Keratinocyte (primary cell): ENCODE measurements at regions not wholly inside any gene's neighbourhood (a gene's known extent, or its start where the extent isn't known, plus 50 kb on each side); places are given as distances from the start of the nearest gene placed in this dataset.

Experiments used
- DNase-seq: peaks from one replicate; pipeline ENCODE4 v3.0.0-alpha.2; 2011; ENCODE audit warnings: low read depth, missing footprints, low spot score
- FAIRE-seq: peaks from 2 replicates; lab custom pipeline; 2011; peaks lifted over from hg19 to GRCh38; lab: Jason Lieb, UNC
- H2AFZ ChIP-seq: 2 replicates; pipeline ENCODE4 v1.6.0; 2012; ENCODE audit warnings: low read length, control low read depth, inconsistent platforms; ENCODE audit not compliant: control insufficient read depth
- H3K27ac ChIP-seq: 2 replicates; pipeline ENCODE4 v1.5.1; 2011; ENCODE audit warnings: low read length; ENCODE audit not compliant: control insufficient read depth, insufficient read depth
- H3K27me3 ChIP-seq: 3 replicates; pipeline ENCODE4 v1.6.0; 2011; ENCODE audit warnings: low read length; ENCODE audit not compliant: control insufficient read depth, insufficient read depth; ENCODE audit errors: extremely low read depth
- H3K36me3 ChIP-seq, 2 experiments: 2 replicates in 1 of 2; 3 replicates in 1 of 2; pipeline ENCODE4 v1.5.1; 2011; ENCODE audit warnings: low read length in 2 of 2, mild to moderate bottlenecking in 1 of 2; ENCODE audit not compliant: control insufficient read depth in 2 of 2, insufficient read depth in 2 of 2; ENCODE audit errors: extremely low read depth in 1 of 2
- H3K4me1 ChIP-seq: 3 replicates; pipeline ENCODE4 v1.5.1; 2011; ENCODE audit warnings: low read length; ENCODE audit not compliant: control insufficient read depth, insufficient read depth; ENCODE audit errors: extremely low read depth
- H3K4me2 ChIP-seq: 3 replicates; pipeline ENCODE4 v1.6.0; 2011; ENCODE audit warnings: low read depth, low read length; ENCODE audit not compliant: control insufficient read depth, insufficient read depth; ENCODE audit errors: extremely low read depth
- H3K4me3 ChIP-seq, 3 experiments: fragments of 200-600 bp in 1 of 3; sonication (generic) in 1 of 3; 2 replicates in 2 of 3; 3 replicates in 1 of 3; pipeline ENCODE4 v1.5.1; 2011 to 2016; ENCODE audit warnings: low read length in 3 of 3, mild to moderate bottlenecking in 3 of 3, control low read depth in 2 of 3, inconsistent platforms in 1 of 3, low read depth in 1 of 3, mixed read lengths in 1 of 3, mixed run types in 1 of 3, moderate library complexity in 1 of 3; ENCODE audit not compliant: control insufficient read depth in 2 of 3, insufficient read depth in 2 of 3; ENCODE audit errors: extremely low read depth in 1 of 3
- H3K79me2 ChIP-seq: 2 replicates; pipeline ENCODE4 v1.6.0; 2012; ENCODE audit warnings: low read length; ENCODE audit not compliant: control insufficient read depth, insufficient read depth
- H3K9ac ChIP-seq: 3 replicates; pipeline ENCODE4 v1.6.0; 2011; ENCODE audit warnings: low read length; ENCODE audit not compliant: control insufficient read depth, insufficient read depth; ENCODE audit errors: extremely low read depth
- H3K9me1 ChIP-seq: 3 replicates; pipeline ENCODE4 v1.6.0; 2011; ENCODE audit warnings: low read length; ENCODE audit not compliant: control insufficient read depth, insufficient read depth; ENCODE audit errors: extremely low read depth
- H3K9me3 ChIP-seq: 2 replicates; pipeline ENCODE4 v1.5.1; 2012; ENCODE audit warnings: low read depth, low read length; ENCODE audit not compliant: control insufficient read depth
- H4K20me1 ChIP-seq: 3 replicates; pipeline ENCODE4 v1.6.0; 2011; ENCODE audit warnings: low read length; ENCODE audit not compliant: control insufficient read depth, insufficient read depth; ENCODE audit errors: extremely low read depth
- EZH2 ChIP-seq: IDR thresholded peaks from one replicate; pipeline ENCODE4 v1.6.1; 2012; ENCODE audit warnings: inconsistent platforms, mild to moderate bottlenecking, low read length, moderate library complexity
- dilution Hi-C: fragments of 300-500 bp; cut with MboI; formaldehyde crosslinking; loops from one replicate; pipeline ENCODE4 v1.7.0; 2020; ENCODE audit warnings: low sequenced_read_pairs; ENCODE audit not compliant: extremely low pct_ligation_motif_present
- TF ChIP-seq, protein P1 (sequence below), 3 experiments: IDR thresholded peaks in 1 of 3; conservative IDR thresholded peaks in 1 of 3; optimal IDR thresholded peaks in 1 of 3; 2 replicates in 2 of 3; 3 replicates in 1 of 3; pipeline versions ENCODE3 to v1.5.1; 2011; ENCODE audit warnings: low read length in 3 of 3, mild to moderate bottlenecking in 3 of 3, moderate library complexity in 2 of 3, control low read depth in 1 of 3, inconsistent platforms in 1 of 3; ENCODE audit not compliant: insufficient read depth in 2 of 3; ENCODE audit errors: extremely low read depth in 1 of 3

DNA sequence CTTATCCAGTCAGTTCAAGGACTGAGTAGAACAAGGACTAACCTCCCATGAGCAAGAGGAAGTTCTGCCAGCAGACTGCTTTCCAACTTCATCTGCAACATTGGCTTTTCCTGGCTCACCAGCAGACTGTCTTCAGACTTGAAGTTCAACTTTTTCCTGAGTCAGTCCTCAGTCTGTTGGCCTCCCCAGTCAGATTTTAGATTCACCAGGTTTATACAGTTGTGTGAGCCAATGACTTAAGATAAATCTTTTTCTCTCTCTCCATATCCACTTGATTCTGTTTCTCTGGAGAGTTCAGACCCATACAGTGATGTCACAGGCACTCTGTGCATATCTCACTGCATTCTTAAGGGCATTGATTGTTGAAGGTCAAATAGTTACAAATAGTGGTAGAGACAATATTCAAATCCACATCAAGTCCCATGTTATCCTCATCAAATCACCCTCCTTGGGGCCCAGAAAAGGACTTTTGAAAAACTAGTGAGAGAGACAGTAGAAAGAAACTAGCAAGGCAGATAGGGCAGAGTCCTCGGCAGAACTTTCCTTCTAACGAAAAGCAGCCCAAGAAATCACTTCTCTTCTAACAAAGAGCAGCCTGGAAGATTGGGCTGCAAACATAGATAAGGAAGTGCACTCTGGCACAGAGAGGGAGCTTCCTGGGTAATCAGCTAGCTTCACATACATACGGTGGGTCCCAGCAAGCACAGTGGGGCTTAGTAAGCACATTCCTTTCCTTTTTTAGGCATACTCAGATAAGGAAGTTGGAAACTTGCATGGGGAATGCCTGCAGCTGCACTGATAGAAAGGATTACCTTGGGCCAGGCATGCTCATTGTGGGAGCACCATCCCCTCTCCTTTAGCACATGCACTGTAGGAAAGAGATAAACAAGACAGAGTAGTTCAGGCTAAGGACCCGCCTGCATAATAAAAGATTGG lies 132.3 kb upstream of the FAM20A start:
- H2AFZ ChIP-seq, result peak overlapping the region; percentile 57
- no peaks in the 10 kb centered on the region for H3K36me3 ChIP-seq
- DNase-seq (no peak), FAIRE-seq (no peak)
- H3K4me2 ChIP-seq, result no peak overlapping the region
- H3K27ac ChIP-seq, result no peak overlapping the region
- H3K9me1 ChIP-seq, result no peaks in the 10 kb centered on the region
- no peaks in the 10 kb centered on the region for H3K9me3 ChIP-seq
- no peak overlapping the region for H3K4me3 ChIP-seq
- no peak overlapping the region for H3K9ac ChIP-seq
- no peaks in the 10 kb centered on the region for H4K20me1 ChIP-seq
- no peak for TF ChIP-seq EZH2
- TF ChIP-seq, protein P1, sequence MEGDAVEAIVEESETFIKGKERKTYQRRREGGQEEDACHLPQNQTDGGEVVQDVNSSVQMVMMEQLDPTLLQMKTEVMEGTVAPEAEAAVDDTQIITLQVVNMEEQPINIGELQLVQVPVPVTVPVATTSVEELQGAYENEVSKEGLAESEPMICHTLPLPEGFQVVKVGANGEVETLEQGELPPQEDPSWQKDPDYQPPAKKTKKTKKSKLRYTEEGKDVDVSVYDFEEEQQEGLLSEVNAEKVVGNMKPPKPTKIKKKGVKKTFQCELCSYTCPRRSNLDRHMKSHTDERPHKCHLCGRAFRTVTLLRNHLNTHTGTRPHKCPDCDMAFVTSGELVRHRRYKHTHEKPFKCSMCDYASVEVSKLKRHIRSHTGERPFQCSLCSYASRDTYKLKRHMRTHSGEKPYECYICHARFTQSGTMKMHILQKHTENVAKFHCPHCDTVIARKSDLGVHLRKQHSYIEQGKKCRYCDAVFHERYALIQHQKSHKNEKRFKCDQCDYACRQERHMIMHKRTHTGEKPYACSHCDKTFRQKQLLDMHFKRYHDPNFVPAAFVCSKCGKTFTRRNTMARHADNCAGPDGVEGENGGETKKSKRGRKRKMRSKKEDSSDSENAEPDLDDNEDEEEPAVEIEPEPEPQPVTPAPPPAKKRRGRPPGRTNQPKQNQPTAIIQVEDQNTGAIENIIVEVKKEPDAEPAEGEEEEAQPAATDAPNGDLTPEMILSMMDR (optimal IDR thresholded peaks at IDR 0.05 in 1 of 3, IDR thresholded peaks at IDR 0.05 in 1 of 3, conservative IDR thresholded peaks at IDR 0.05 in 1 of 3; ENCODE audit: extremely low read depth in 1 of 3, insufficient read depth in 2 of 3, low read length in 3 of 3), result no peak
- peaks cover 6% of the 10 kb centered on the region for H3K4me1 ChIP-seq
- H3K79me2 ChIP-seq, result no peaks in the 10 kb centered on the region
- dilution Hi-C loops, result loop anchor here (25.0 kb wide), 1 partner anchor 196 kb away; no protein-coding TSS in a partner anchor
- no peaks in the 10 kb centered on the region for H3K27me3 ChIP-seq

DNA sequence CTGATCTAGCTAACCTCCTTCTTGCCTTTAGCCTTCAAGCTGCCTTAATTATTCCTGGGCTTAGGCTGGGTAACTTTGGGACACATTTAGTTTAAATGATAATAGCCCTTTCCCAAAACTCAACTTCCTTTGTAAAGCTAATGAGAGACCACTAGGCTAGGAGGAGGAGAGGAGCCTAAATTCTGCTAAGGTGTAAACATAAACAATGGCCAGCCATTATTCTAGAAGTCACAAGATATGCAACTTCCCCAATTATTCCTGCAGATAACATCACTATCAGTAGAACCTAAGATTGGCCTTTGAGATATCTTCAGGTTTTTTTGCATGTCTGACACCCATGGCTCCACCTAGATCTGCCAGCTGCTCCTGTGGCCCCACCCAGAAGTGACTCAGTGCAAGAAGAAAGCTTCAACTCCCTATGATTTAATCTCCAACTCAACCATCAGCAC lies 131.2 kb upstream of the FAM20A start:
- no peak for FAIRE-seq
- Histone ChIP-seq H3K9me3 (no peaks in the 10 kb centered on the region), H3K9me1 (no peaks in the 10 kb centered on the region), H3K4me1 (peaks cover 6% of the 10 kb centered on the region), H3K9ac (no peak overlapping the region), H2AFZ (no peak overlapping the region), H3K27ac (no peak overlapping the region), H3K27me3 (no peaks in the 10 kb centered on the region), H4K20me1 (no peaks in the 10 kb centered on the region), H3K36me3 (no peaks in the 10 kb centered on the region), H3K79me2 (no peaks in the 10 kb centered on the region), H3K4me2 (no peak overlapping the region), H3K4me3 (no peak overlapping the region)
- dilution Hi-C loops, result loop anchor here (25.0 kb wide), 1 partner anchor 195 kb away; no protein-coding TSS in a partner anchor
- TF ChIP-seq, protein P1 (optimal IDR thresholded peaks at IDR 0.05 in 1 of 3, IDR thresholded peaks at IDR 0.05 in 1 of 3, conservative IDR thresholded peaks at IDR 0.05 in 1 of 3; ENCODE audit: extremely low read depth in 1 of 3, insufficient read depth in 2 of 3, low read length in 3 of 3), result no peak
- no peak for TF ChIP-seq EZH2
- no peak for DNase-seq
